NCI-H2107 treated with DMSO at 0.1 percent for 48 hours (cell line): ENCODE measurements at regions not wholly inside any gene's neighbourhood (a gene's known extent, or its start where the extent isn't known, plus 50 kb on each side); places are given as distances from the start of the nearest gene placed in this dataset.
"Not testable (repeated sequence)": the region's sequence is repeated elsewhere in the genome, so short reads cannot be mapped to it uniquely, and the experiment has no call there.

Experiments
- DNase-seq: peaks from one replicate; lab custom pipeline; 2025; ENCODE audit not compliant: unreplicated experiment; lab: John Stamatoyannopoulos, UW

DNA sequence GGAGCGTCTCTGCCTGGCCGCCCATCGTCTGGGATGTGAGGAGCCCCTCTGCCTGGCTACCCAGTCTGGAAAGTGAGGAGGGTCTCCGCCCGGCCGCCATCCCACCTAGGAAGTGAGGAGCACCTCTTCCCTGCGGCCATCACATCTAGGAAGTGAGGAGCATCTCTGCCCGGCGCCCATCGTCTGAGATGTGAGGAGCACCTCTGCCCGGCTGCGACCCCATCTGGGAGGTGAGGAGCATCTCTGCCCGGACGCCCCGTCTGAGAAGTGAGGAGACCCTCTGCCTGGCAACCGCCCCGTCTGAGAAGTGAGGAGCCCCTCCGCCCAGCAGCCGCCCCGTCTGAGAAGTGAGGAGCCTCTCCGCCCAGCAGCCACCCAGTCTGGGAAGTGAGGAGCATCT, 84.5 kb downstream of the IDS start:
- not testable (repeated sequence) for DNase-seq

DNA sequence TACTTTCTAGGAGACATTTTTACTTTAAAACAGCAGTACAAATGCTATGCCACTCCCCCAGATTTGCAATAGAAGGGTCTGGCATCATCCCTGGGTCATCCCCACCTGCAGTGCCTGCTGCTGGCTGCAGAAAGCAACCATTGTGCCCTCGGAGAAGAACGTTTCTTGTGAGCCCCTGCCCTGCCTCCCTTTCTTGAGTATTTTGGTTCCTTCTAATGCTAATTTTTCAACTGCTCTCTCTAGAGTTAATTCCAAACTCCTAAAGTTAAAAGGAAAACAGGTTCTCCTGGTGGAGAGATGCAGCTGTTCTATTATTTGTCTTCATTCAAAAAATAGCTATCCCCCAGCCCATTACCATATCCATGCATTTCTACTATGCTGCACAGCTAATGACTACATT, 107.1 kb downstream of the IDS start:
- DNase-seq = no peak

DNA sequence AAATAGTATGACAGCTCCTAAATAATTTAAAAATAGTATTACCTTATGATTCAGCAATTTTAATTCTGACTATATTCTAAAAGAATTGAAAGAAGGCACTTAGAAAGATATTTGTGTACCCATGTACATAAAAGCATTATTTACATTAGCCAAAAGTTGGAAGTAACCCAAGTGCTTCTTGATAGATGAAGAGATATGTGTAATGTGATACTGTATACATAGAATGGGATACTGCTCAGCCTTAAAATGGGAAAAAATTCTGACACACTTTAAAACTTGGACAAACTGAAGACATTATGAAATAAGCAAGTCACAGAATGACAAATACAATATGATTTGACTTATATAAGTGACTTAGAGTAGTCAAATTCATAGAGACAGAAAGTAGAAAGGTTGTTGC, 112.2 kb downstream of the IDS start:
- no peak for DNase-seq

DNA sequence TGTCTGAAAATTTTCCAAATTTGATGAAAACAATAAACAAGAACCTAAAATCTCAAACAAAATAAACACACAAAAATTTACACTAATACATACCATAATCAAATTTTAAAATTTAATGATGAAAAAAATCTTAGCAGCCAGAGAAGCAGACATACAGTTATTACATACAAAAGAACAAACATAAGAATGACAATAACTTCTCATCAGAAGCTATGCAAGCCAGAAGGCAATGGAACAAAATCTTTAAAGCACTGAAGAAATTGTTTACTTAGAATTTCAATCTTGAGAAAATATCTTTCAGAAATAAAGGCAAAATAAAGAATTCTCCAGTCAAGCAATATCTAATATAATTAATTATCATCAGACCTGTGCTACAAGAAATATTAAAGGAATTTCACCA, 121.3 kb downstream of the IDS start:
- no peak for DNase-seq

DNA sequence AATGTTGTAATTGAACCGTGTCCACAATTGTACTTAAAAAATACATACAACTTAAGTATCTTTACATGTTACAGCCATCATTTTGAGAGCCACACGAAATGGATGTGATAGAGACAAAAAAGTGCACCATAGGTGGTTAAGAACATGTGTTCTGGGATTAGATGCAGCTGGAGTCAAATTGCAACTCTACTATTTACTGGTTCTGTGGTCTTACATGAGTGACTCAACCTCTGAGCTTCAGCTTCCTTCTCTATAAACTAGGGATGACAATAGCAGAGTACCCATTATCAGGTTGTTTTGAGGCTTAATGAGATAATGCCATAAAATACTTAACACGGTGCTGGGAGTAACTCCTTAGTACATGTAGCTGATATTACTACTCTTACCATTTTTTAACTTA, 130.4 kb downstream of the IDS start:
- peak; percentile 23 for DNase-seq

DNA sequence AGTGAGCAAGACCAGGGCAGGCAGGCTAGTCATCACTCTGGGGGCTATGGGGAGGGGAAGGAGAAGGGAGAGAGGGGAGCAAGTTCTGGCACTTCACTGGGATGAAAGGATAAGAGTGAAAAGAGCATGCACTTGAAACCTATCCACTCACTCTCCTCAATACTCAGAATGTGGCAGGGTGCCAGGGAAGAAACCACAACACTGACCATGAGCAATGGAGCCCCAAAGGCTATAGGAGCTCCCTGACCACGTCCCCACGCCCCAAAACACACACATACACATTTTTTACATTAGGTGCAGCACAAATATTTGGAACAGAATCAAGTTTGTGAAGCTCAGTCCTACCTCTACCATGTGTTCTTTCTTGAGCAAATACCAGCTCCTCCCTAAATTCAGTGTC, 132.2 kb downstream of the IDS start:
- DNase-seq = no peak

DNA sequence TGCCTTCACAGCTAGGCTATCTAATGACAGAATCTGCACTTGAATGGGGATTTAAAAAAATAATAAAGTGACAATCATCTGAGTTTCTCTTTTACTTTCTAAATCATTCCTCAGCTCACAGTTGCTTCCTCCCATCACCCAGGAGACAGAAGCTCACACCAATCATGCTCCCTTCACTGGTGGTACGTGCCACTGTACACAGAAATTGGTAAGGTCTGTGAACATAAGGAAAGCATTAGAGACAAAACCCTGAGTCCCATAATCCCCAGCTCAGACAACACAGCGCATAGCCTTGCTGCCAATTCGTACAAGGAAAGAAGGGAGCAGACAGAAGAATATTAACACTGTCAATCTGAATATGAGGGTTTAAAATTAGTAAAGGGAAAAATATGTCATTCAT, 133.1 kb downstream of the IDS start:
- DNase-seq = no peak

DNA sequence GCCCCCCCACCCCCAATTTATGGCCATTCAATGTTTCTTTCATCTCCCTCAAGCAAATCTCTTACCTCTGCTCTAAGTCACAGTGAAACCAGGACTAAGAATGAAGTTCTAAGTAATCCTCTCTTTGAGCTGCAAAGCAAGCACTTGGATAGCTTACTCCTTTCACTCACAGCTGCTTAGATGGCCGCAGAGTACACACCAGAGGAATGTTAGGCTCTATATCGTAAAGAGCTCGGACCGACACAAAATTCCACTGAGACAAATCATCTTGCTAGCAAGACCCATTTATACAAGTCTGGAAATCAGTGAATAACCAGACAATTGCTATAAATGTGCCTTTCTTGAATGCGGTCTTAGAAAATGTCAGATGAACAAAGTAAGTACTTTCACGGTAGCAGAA, 135.0 kb downstream of the IDS start:
- no peak for DNase-seq

DNA sequence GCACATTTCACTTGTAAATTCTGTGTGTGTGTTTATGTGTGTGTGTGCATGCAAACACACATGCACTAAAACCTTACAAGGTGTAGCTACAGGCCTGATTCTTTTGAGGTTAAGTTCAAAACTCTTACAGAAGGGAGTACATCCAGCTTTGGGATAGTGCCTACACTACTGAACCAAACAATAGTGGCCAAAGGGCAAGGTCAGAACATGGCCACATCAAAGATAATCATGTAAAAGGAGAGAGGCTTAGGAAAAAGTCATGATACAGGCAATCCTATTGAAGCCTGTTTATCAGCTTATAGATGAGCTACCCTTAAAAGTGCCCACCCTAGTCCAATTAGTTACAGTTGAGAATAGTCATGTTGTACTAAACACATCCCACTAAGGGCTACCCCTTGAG, 139.6 kb downstream of the IDS start:
- no peak for DNase-seq

DNA sequence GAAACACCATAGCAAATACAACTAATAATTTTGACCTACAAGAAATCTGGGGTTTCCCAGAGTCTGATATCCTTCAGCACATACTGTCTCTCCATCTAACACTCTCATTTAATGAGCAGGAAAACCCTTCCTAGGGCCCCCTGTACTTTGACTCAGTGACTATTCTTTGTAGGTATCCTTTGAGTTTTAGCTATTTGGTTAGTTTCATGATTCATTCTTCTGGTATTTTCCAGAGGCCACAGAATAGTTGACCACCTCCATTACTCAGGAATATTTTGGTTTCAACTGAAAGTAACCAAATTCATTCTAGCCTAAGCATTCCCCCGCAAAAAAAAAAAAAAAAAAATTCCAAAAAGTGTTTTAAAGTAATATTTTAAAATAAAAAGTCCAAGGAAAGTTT, 140.0 kb downstream of the IDS start:
- no peak for DNase-seq

DNA sequence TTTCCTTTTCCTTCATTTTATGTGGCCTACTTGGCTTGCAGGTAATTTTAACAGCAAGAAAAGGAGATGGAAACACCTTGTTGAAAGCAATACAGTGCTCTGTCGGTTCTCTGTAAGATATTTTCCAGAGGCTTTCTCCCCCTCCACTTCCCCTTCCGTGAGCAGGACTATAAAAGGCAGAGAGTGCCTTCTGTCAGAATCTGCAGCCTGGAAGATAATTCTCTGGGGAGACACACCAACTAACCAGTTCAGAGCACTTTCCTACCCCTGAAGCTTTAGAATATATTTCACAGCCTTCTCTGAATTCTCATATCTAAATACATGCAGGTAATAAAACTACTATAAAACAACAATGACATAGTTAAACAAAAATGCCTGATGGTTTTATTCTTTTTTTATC, 141.1 kb downstream of the IDS start:
- no peak for DNase-seq

DNA sequence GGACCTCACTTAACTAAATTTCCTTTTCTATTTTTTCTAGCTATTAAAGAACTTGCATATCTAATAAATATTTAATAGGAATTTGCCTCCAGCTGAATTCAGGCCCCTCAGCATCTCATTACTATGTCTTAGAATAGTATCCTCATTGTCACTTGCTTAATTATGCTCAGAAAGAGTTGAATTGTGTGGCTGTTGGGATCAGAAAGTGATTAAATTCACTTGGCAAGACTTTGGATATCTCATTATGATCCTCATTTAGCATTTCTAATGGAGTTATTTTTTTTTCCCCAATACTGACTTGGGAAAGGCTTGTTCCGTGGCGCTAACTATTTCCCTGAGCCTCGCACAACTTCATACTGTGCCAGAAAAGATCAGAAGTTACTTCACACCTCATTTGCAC, 158.8 kb downstream of the IDS start:
- DNase-seq = no peak

DNA sequence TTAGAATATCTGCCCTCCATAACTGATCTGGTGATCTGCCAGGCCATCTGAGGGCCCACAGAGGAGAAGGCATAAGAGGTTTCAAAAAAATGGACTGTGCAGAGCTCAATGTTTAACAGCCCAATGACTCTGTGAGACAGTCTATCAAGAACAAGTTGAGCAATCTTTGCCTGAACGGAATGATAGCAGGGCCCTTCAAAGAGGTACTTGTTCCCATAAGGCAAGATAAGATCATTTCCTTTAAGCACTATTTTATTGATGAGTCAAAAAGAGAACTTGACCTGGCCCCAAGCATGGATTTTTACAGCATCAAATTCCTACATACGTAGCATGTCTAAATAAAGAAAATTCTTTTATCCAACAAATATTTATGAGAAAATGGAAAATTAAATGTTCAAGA, 182.8 kb downstream of the IDS start:
- DNase-seq = no peak

DNA sequence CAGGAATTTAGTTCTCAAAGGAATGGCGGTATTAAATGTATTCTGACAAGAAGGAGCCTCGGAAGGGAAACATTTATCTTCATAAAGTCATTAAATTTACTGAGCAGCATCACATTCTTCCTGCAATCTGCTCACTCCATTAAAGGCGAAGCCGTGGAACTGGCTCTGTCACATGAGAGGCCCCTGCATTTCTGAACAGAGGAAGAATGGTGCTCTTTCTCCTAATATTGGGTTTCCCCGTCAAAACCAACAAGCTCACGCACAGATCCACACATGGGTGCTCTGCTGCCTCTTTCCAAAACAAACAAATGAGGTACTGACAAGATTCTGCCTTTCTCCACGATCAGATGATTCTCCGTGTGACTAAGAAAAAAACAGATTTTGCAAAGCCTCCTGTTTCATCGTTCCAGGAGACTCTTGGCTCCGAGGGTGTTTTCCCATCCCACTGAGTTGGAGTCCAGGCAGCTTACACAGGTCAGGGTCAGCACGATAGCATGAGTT, 191.2 kb downstream of the IDS start:
- DNase-seq = no peak

DNA sequence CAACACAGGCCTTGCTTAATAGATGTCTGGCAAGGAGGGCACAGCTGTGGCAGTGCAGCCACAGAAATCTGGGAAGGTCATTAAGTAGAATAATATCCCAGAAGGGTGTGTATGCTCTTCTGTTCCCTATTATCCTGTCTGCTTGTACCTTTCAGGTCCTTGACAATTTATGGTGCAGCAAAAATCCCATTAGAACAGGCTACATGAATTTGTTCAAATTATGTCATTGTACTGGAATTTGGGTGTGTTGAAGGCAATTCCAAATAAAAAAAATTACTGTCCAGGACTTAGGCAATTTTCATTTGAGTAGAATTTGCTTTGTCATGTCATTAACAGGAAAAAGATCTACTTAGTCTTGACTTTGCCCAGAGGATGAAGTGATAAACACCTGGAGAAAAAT, 192.1 kb downstream of the IDS start:
- no peak for DNase-seq

DNA sequence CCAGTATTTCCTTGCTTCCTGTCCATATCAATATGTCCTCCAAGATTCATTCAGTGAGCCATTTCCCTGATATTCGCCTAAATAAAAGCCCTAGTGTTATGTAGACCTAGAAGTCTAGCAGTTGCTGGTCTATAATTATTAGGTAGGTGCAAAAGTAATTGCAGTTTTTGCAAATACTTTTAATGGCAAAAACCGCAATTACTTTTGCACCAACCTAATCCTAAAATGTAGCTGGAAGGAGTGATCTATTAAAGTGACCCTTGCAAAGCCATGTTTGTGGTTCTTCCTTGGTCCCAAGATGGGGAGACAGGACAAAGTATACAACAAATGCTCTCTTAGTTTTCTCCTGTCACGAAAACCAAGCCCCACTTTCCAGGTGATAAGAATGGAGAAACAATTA, 193.0 kb downstream of the IDS start:
- DNase-seq = no peak

DNA sequence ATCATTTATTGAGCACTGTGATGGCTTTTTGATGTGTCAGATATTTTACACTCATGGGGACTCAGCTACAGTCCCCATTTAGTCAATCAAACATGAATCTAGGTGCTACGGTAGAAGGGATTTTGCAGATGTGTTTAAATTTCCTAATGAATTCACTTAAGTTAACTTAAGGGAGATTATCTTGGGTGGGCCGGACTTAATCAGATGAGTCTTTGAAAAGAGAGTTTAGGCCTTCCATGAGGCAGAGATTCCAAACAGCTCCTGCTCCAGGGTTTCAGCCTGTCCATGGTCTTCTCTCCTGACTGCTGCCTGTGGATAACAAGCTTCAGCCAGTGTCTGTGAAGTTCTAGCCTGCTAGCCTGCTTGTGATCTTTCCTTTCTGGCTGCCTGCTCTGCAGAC, 202.4 kb downstream of the IDS start:
- no peak for DNase-seq

DNA sequence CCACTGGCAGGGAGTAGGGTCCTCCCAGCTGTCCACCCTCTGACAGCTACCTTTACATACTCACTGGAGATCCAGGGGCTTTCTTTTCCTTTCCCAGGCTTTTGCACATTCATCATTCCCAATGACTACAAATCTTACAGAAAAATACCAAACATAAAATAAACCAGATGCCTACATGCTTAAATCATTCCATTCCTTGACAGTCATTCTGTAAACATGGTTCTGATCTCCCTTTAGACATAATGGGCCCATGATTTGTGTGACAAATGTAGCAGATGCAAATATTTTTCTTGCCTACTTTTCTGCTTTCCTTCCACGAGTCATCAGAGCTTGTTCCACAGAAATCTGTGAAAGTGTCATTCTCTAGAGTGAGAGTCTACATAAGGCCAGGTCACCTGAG, 207.0 kb downstream of the IDS start:
- no peak for DNase-seq

DNA sequence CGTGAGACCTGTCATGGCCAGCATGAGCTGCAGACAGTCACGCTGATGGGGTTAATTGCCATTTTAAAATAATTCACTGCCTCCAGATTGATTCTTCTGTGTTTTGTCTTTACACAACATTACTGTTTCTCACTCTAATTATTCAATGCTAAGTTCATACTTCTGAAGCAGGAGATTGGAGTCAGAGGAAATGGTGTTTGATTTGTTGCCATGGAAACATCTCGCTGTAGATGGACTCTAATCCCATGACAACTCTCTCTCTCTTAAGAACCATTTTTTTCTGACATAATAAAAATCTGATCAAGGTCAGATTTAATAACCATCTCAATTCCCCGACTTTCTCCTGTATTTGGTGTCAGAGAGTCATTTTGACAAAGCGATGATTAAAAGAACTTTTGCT, 209.0 kb downstream of the IDS start:
- DNase-seq = no peak

DNA sequence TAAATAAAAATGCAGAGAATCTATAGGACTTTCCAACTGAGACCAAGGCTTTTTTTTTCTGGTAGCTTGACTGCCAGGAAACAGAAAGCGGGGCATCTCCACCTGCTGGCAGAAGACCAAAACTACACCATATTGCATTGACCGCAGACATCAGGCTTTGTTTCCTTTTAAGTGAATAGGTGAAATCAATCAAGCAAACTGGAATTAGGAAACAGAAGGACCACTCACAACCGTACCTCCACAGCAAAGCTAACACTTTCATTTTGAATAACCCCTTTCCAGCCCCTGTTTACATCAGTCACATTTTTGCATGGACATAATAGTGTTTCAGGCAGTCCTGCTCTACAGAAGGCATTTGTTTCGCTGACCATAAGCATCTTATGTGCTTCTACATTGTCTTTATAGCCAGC, 218.2 kb downstream of the IDS start:
- peak; percentile 23 for DNase-seq

DNA sequence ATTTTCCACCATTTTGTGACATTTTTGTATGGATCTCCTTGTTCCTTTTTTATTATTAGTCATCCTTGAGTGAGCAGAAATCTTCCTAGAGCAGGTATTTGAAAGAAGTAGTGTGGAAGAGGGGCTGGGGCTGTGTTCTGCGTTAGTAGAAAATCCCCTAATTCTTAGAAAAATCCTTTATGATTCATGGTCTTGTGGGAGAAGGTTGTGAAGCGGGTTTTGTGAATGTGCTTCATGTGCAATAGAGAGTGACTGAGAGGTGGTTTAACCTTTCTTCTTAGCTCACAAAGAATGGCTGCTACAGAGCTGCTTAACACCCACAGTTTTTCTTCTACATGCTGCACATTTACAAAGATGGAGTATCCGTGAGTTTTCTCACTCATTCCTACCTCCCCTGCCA, 220.5 kb downstream of the IDS start:
- DNase-seq = no peak

DNA sequence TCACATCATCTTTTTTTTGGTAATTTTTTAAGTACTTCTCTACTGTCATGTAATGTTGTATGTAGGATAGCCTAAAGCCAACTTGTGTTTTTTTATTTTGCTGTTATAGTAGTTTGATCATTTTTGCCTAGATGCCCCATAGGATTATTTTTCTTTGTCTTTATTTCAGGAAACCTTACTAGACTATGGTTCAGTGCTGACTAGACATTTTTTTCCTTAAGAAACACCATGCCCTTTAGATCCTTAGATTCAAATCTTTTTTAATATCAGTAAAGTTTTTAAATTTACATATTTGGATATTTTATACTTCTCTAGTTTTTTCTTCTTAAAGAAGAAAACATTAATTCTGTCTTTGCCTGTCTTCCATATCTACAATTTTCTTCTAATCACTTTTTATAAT, 221.3 kb downstream of the IDS start:
- DNase-seq = no peak

DNA sequence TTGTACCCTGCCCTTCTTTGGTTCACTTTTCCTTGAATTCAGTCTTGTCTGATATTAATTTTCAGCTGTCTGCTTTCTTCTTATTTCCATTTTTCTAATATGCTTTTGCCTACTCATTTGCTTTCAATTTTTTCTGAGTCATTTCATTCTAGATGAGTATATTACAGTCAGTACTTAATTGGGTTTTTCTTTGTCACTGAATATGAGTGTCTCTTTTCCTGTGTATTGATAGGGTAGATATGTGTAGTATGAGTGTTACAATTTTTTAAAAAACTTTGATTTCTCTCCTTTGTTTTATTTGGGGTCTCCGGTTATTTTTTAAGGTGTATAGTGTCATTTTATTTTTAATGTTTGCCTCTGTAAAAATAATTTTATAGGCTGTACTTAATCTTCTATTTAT, 222.2 kb downstream of the IDS start:
- no peak for DNase-seq

DNA sequence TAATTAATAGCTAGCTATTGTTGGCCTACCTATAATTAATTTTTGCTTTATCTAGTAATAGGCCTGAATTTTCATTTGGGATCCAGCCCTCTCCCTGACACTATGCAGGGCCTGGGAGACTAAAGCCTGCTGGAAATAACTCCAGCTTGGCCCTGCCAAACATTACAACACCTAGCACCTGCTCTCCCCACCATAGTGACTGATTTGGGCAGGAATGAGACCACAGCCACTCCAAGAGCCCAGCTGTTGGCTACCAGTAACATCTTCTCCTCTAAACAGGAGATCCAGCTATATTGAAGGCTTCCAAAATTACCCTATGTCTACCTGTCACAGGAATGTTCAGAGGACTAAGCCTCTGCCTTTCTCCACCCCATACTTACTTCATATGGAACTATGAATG, 225.1 kb downstream of the IDS start:
- no peak for DNase-seq
